GM12864 (cell line): ENCODE measurements at regions not wholly inside any gene's neighbourhood (a gene's known extent, or its start where the extent isn't known, plus 50 kb on each side); places are given as distances from the start of the nearest gene placed in this dataset.

Experiments used
- DNase-seq: peaks from one replicate; pipeline ENCODE4 v3.0.0-alpha.2; 2011; ENCODE audit warnings: low read depth
- H3K4me3 ChIP-seq: 2 replicates; pipeline ENCODE4 v1.5.1; 2011; ENCODE audit warnings: mild to moderate bottlenecking, low read depth, low read length, control low read depth
- TF ChIP-seq, protein P1 (sequence below): IDR thresholded peaks from 2 replicates; pipeline ENCODE4 v1.5.1; 2011; ENCODE audit warnings: low read depth, mild to moderate bottlenecking, moderate library complexity, low read length, control low read depth, inconsistent platforms; ENCODE audit errors: missing control alignments

DNA sequence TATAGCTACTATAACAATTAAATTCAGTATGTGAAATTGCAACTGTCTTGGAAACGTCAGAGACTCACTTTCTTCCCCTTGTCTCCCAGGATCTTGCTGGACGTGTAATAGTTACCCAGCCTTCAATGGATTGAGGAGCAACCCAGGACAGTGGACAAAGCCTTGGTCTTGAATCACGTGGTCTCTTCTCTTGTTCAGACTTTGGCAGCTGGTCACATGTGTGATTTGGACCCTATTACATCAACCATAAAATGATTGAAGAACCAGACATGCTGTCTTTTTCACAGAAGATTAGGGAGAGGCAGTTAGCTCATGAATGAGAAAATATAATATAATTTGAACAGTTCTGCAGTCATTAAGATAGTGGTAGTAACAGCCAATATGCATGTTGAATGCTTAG lies 1085.5 kb upstream of the RBFOX1 start:
- TF ChIP-seq, protein P1, sequence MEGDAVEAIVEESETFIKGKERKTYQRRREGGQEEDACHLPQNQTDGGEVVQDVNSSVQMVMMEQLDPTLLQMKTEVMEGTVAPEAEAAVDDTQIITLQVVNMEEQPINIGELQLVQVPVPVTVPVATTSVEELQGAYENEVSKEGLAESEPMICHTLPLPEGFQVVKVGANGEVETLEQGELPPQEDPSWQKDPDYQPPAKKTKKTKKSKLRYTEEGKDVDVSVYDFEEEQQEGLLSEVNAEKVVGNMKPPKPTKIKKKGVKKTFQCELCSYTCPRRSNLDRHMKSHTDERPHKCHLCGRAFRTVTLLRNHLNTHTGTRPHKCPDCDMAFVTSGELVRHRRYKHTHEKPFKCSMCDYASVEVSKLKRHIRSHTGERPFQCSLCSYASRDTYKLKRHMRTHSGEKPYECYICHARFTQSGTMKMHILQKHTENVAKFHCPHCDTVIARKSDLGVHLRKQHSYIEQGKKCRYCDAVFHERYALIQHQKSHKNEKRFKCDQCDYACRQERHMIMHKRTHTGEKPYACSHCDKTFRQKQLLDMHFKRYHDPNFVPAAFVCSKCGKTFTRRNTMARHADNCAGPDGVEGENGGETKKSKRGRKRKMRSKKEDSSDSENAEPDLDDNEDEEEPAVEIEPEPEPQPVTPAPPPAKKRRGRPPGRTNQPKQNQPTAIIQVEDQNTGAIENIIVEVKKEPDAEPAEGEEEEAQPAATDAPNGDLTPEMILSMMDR: no peak
- H3K4me3 ChIP-seq: no peak overlapping the region
- DNase-seq: no peak

GRCh38 chr16:6246266-6246665 lies 1086.4 kb upstream of the RBFOX1 start:
- no peak for DNase-seq
- H3K4me3 ChIP-seq: no peak overlapping the region
- TF ChIP-seq, protein P1: no peak

DNA sequence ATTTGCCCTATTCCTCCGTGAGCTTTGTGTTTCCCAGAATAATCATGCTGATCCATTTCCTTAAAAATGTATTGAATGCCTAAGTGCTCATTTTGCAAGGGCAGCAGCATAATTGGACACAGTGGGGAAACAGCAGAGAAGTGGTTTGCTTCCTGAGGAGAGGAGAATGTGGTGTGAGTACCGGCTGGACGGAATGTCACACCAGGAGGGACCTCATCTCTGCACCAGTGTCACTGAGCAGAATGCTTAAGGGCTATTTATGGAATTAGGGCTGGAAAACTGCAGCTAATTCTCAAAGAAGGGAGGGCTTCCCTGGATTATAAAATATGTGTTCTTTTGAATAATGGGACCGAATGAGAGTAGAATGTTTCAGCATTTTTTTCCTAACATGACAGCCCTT lies 1100.6 kb upstream of the RBFOX1 start:
- TF ChIP-seq, protein P1: no peak
- DNase-seq: no peak

DNA sequence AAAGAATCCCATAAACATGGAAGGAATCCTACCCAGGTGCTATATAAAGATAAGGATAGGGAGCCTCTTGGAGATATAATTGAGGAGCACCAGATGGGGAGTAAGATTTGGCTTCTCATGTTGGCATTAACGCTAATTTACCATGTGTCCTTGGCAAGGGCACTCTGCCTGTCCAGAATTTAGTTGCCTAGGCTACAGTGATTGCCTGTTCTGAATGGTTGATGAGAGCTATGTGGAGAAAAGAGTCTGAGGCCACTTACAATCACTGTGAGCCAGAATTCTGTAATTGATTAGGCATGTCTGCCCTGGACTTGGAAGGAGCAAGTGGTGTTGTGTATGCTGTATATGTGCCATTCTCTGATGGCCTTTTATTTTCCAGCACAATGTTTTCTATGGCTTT lies 1101.2 kb upstream of the RBFOX1 start:
- TF ChIP-seq, protein P1: no peak
- H3K4me3 ChIP-seq: no peak overlapping the region
- no peak for DNase-seq

More for the DNA sequence above, 1100.6 kb upstream of the RBFOX1 start:
- no peak overlapping the region for H3K4me3 ChIP-seq

GRCh38 chr16:6229186-6229585 lies 1103.5 kb upstream of the RBFOX1 start:
- H3K4me3 ChIP-seq: no peak overlapping the region
- TF ChIP-seq, protein P1: no peak
- no peak for DNase-seq

DNA sequence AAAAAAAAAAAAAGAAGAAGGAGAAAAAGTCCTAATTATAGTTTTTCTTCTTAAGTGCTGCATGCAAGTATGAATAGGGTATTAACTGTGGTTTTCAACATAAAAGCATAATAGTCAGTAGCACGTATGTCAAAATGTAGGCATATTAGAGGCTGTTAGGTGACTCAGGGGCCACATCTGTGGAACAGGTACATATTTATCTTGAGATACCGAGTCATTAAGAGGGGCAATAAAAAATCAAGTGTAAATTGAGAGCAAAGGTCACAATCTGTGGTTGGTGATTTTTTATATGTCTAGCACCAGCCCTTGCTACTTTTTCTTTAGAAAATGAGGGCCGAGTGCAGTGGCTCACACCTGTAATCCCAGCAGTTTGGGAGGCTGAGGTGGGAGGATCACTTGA lies 1113.8 kb upstream of the RBFOX1 start:
- TF ChIP-seq, protein P1: no peak
- DNase-seq: no peak
- H3K4me3 ChIP-seq: no peak overlapping the region

GRCh38 chr16:6216836-6217235 lies 1115.8 kb upstream of the RBFOX1 start:
- TF ChIP-seq, protein P1: no peak
- DNase-seq: no peak
- H3K4me3 ChIP-seq: no peak overlapping the region
